Dendritic cell treated with granulocyte-macrophage colony-stimulating factor and Interleukin-4, amounts not matched to agents 40 ng/mL and 50 ng/mL, for 4 days (primary cell): ENCODE measurements at regions not wholly inside any gene's neighbourhood (a gene's known extent, or its start where the extent isn't known, plus 50 kb on each side); places are given as distances from the start of the nearest gene placed in this dataset.

Experiments used
- H3K27ac Mint-ChIP-seq: one replicate; pipeline ENCODE4 v1.8.0; 2022; ENCODE audit warnings: mild to moderate bottlenecking, mixed read lengths
- H3K27me3 Mint-ChIP-seq: one replicate; pipeline ENCODE4 v1.8.0; 2022; ENCODE audit warnings: mild to moderate bottlenecking, mixed read lengths
- H3K36me3 Mint-ChIP-seq: one replicate; pipeline ENCODE4 v1.8.0; 2022; ENCODE audit warnings: low read depth, mixed read lengths
- H3K4me1 Mint-ChIP-seq: one replicate; pipeline ENCODE4 v1.8.0; 2022; ENCODE audit warnings: low read depth, mixed read lengths
- H3K4me3 Mint-ChIP-seq: one replicate; pipeline ENCODE4 v1.8.0; 2022; ENCODE audit warnings: mild to moderate bottlenecking, moderate library complexity, mixed read lengths
- H3K9me3 Mint-ChIP-seq: one replicate; pipeline ENCODE4 v1.8.0; 2022; ENCODE audit warnings: mixed read lengths
- intact Hi-C: fragments of 100-400 bp; cut with micrococcal nuclease; formaldehyde crosslinking; loops from one replicate; pipeline ENCODE4 v1.15.0; 2022

DNA sequence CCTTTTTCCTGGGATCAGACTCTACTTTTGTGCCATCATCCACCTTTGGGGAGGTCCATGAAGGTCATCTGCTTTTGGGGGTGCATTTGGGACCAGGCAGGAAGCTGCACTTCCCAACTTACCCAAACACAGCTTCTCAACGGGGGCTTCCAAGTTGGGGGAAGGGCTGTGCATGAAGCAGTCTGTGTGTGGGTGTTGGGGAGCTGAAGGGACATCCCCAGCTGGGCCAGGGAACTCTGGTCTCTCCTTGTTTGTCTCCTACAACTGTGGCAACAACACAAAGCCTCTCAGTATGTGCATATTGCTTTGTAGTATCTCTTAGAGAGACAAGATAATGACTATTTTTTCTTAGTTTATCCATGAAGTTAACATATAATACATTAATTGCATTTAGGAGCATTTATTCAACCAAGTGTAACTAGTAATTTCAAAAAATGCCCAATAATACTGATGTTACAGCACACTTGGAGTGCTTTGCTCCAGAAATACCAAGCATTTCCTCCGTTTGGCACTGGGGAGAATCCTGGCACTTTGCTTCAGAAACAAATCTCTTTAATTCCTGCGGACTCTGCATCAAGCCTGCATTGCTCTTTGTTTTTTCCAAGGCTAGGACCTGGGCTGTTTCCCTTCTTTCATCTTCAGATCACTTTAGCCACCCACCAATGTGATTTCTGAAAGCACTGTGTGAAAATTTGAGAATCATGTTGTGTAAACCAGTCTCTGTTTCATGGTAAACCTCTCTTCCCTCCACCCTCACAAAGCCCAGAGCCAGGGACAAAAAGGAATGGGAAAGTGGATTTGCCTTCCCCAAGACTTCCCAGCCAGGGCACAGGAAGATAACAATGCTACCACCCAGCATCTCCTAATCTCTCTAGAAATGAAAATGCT is 126.2 kb upstream of the PFN2 start:
- Mint-ChIP-seq H3K9me3 (peaks cover 4% of the 10 kb centered on the region), H3K27ac (no peak overlapping the region), H3K4me3 (no peak overlapping the region), H3K4me1 (no peaks in the 10 kb centered on the region), H3K36me3 (no peaks in the 10 kb centered on the region), H3K27me3 (no peaks in the 10 kb centered on the region)
- intact Hi-C loops = no loop called here

DNA sequence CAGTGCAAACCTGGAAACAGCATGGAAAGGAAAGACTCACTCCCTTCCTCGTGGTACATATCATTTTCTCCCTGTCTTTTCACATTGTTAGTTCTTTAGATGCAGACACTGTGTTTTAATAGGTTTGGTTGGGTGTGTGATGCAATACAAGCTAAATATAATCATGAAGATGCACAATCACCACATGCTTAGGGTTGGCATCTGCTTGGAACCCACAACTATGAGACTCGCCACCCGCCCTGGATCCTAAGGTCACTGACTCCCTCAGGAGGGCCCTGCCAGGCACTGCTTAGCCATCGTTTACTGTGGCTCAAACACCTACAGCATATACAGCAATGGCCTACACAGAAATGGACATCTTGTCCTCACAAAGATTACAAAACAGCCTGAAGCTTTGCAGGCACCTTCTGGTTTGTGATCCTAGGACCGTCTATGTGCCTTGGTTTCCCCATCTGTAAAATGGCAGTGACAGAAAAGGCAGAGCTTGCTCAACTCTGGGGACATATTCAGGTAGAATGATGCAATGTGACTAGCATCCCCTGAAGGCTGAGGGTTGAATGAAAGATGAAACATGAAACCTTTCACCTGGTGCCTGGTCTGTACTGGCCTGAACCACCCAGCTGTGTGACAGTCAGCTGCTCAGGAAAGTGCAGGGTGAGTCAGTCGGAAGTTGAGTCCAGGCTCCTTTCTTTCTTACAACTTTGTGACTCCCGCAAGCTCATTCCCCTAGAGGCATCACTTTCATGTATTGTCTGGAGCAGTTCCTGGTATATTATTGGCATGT is 123.6 kb upstream of the PFN2 start:
- Mint-ChIP-seq H3K27me3 (no peaks in the 10 kb centered on the region), H3K9me3 (no peaks in the 10 kb centered on the region), H3K27ac (no peak overlapping the region), H3K4me3 (no peak overlapping the region), H3K4me1 (no peaks in the 10 kb centered on the region), H3K36me3 (no peaks in the 10 kb centered on the region)
- intact Hi-C loops = no loop called here

DNA sequence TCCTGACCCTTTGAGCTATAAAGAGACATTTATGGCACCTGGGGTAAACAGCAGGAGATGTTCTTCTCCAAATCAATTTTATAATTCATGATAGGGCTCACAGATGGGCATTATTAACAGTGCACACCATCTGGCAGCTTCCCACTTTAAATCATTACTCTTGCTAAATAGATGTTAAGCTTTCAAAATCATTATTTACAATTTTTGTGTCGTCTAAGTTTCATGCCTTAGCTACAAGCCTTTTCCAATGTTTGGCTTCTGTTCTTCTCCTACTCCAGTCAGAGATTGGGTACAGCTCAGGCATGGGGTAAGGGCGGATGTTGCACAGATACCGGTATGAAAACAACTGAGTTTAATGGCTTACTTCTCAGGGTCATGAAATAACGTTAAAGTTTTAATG is 120.9 kb upstream of the PFN2 start:
- intact Hi-C loops = no loop called here
- Mint-ChIP-seq H3K4me3 (no peak overlapping the region), H3K9me3 (no peaks in the 10 kb centered on the region), H3K4me1 (no peaks in the 10 kb centered on the region), H3K36me3 (no peaks in the 10 kb centered on the region), H3K27ac (no peak overlapping the region), H3K27me3 (peaks cover 5% of the 10 kb centered on the region)

DNA sequence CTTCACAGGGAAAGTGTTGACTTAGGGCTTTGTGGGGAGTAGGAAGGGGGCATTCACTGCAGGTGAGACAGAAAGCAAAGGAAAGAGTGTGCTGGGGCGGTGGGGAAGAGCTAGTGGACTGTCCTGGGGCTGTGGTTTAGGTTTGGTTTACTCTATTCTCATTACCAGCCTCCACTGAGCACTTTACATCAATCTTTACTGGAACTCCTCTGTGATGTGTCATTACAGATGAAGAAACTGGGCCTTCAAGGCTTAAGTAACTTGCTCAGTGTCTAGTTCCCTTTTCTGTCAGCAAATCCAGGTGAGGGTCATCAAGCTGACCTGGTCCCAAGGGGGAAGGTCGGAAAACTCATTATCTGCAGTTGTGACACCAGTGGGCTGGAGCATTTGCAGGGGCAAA is 120.2 kb upstream of the PFN2 start:
- H3K27me3 Mint-ChIP-seq = peaks cover 5% of the 10 kb centered on the region
- H3K4me1 Mint-ChIP-seq = no peaks in the 10 kb centered on the region
- no peaks in the 10 kb centered on the region for H3K36me3 Mint-ChIP-seq
- H3K4me3 Mint-ChIP-seq = no peak overlapping the region
- H3K27ac Mint-ChIP-seq = no peak overlapping the region
- intact Hi-C loops = no loop called here
- H3K9me3 Mint-ChIP-seq = no peaks in the 10 kb centered on the region

DNA sequence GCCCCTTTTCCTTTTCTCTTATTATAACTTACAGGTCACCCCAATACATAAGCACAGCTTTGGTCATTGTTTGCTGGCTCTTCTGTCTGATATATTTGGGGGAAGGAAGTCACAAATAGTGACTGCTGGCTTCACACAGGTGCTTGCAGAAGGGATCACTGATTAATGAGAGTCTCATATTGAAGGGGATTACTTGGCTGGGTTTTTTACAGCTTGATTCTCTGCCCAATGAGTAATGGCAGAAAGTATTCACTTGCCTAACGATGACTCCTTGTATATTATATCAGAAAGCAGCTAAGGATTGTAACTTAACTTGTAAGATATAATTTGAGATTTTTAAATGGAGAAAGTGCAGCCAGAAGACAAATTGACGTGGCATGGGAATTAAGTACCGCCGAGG is 119.3 kb upstream of the PFN2 start:
- no peaks in the 10 kb centered on the region for H3K9me3 Mint-ChIP-seq
- intact Hi-C loops = no loop called here
- peaks cover 5% of the 10 kb centered on the region for H3K27me3 Mint-ChIP-seq
- no peak overlapping the region for H3K27ac Mint-ChIP-seq
- H3K4me3 Mint-ChIP-seq = no peak overlapping the region
- H3K36me3 Mint-ChIP-seq = no peaks in the 10 kb centered on the region
- no peaks in the 10 kb centered on the region for H3K4me1 Mint-ChIP-seq

- Mint-ChIP-seq H3K36me3 (no peaks in the 10 kb centered on the region), H3K27me3 (peaks cover 5% of the 10 kb centered on the region), H3K9me3 (no peaks in the 10 kb centered on the region), H3K27ac (no peak overlapping the region), H3K4me1 (no peaks in the 10 kb centered on the region), H3K4me3 (no peak overlapping the region)
- intact Hi-C loops = no loop called here
These were observed 113.4 kb upstream of the PFN2 start for GRCh38 chr3:150084128-150084527.

- no peaks in the 10 kb centered on the region for H3K36me3 Mint-ChIP-seq
- H3K4me1 Mint-ChIP-seq = no peaks in the 10 kb centered on the region
- H3K9me3 Mint-ChIP-seq = no peaks in the 10 kb centered on the region
- intact Hi-C loops = no loop called here
- H3K4me3 Mint-ChIP-seq = no peak overlapping the region
- H3K27me3 Mint-ChIP-seq = peaks cover 5% of the 10 kb centered on the region
- no peak overlapping the region for H3K27ac Mint-ChIP-seq
These were observed 113.0 kb upstream of the PFN2 start for GRCh38 chr3:150083655-150084042.

- Mint-ChIP-seq H3K4me1 (no peaks in the 10 kb centered on the region), H3K9me3 (no peaks in the 10 kb centered on the region), H3K4me3 (no peak overlapping the region), H3K27ac (no peak overlapping the region), H3K27me3 (peaks cover 2% of the 10 kb centered on the region), H3K36me3 (no peaks in the 10 kb centered on the region)
- intact Hi-C loops = no loop called here
These were observed 112.4 kb upstream of the PFN2 start for GRCh38 chr3:150082898-150083654.

DNA sequence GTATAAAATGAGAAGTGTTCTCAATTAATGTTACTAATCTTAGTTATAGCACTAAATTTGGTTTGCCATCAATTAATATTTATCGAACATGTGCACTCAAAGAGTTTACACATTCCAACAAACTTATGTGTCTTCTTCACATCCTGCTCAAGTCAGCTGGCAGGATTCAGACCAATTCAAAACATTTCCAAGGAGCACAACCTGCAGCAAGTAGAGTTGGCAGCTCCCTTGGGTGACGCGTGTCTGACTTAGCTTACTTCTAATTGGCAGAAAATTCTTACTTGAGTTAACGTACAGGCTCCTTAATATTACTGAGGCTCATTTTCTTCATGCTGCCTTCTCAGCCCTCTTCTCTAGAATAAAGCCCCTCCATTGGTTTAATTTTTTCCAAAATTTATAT is 110.4 kb upstream of the PFN2 start:
- H3K4me3 Mint-ChIP-seq = no peak overlapping the region
- H3K36me3 Mint-ChIP-seq = no peaks in the 10 kb centered on the region
- intact Hi-C loops = no loop called here
- no peak overlapping the region for H3K27ac Mint-ChIP-seq
- no peaks in the 10 kb centered on the region for H3K4me1 Mint-ChIP-seq
- no peaks in the 10 kb centered on the region for H3K27me3 Mint-ChIP-seq
- H3K9me3 Mint-ChIP-seq = peaks cover 6% of the 10 kb centered on the region

DNA sequence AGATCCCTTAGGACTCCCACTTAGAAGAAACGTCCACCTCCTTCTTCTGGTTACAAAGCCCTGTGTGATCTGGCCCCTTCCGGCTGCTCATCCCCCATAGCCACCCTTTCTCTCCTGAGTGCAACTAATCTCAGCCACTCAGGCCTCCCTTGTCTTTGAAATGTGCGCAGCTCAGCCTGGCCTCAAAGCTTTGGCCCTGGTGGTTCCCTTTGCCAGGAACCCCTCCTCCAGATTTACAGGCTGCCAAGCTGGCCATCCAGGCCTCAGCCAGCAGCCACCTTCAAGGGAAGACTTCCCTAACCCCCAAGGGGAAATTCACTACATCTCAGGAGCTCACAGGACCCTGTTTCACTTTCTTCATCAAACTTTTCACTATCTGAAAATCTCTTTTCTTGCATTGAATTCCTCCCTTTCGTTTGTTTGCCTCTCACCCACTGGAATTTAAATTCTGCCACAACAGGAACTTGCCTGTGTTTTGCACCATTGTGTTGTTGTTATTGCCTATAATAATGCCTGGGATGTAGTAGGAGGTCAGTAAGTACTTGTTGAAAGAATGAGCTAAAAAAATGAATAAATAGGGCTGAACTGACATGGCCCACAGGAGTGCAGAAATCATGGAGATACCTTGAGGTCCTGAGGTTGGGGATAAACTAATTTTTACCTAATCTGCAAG is 109.5 kb upstream of the PFN2 start:
- Mint-ChIP-seq H3K36me3 (no peaks in the 10 kb centered on the region), H3K9me3 (peaks cover 6% of the 10 kb centered on the region), H3K4me3 (no peak overlapping the region), H3K4me1 (no peaks in the 10 kb centered on the region), H3K27ac (no peak overlapping the region), H3K27me3 (no peaks in the 10 kb centered on the region)
- intact Hi-C loops = no loop called here

DNA sequence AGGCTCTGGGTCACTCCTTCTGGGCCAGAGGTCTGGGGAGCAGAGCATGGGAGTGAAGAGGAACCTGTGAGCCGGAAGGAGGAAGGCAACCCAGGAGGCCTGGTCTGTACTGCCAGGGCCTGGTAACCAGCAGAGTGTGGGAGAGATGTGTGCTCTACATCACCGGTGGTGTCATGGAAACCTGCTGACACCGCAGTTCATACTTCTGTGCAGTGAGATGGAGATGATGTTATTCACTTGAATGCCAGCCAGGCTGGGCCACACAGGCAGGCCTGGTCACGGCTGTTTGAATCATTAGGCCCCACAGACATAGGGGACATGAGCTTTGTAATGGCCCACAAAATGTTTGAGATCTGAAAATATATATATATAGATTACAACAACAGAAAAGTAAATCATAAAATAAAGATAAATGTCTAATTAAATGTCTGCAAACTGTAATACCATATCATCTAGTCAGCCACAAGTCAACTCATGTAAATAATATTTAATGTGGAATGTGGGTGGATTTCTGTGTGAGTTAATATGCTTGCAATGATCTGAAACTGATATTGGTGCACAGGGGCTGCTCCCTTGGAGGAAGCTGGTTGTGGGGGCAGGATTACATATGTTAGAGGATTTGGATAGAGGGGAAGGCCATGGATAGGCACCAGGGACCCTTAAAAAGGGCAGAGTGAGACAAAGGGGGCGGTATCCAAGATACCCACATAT is 108.5 kb upstream of the PFN2 start:
- Mint-ChIP-seq H3K36me3 (no peaks in the 10 kb centered on the region), H3K9me3 (peaks cover 6% of the 10 kb centered on the region), H3K4me3 (no peak overlapping the region), H3K4me1 (no peaks in the 10 kb centered on the region), H3K27me3 (peaks cover under 1% of the 10 kb centered on the region), H3K27ac (no peak overlapping the region)
- intact Hi-C loops = no loop called here

DNA sequence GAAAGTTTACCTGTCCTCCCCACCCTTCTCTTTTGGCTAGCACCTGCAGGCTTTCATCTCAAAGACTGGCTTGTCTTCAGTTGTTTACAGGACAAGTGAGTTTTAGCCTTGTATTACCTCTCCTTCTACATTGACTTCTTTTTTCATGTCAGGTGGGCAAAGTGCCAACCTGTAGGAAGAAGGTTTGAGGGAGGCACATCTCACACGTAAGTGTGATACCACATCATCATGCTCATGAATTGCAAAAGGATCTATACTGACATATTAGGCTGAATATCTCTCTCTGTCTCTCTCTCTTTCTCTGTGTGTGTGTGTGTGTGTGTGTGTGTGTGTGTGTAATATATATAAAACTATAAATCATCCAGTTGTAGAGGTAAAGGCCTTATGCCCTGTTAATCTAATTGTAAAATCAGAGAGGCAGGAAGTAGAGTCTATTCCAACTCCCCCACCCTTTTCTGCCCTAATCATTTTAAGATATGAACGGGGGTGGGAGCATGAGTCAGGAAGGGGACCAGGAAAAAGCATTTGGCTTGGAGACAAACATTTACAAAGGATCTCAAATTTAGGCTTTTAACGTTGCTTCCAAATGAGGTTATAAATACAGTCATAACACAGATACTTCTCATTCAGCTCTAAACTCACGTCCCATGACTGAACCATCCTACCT is 107.0 kb upstream of the PFN2 start:
- Mint-ChIP-seq H3K36me3 (no peaks in the 10 kb centered on the region), H3K4me3 (no peak overlapping the region), H3K27ac (no peak overlapping the region), H3K27me3 (peaks cover 5% of the 10 kb centered on the region), H3K4me1 (no peaks in the 10 kb centered on the region), H3K9me3 (peaks cover 6% of the 10 kb centered on the region)
- intact Hi-C loops = no loop called here

DNA sequence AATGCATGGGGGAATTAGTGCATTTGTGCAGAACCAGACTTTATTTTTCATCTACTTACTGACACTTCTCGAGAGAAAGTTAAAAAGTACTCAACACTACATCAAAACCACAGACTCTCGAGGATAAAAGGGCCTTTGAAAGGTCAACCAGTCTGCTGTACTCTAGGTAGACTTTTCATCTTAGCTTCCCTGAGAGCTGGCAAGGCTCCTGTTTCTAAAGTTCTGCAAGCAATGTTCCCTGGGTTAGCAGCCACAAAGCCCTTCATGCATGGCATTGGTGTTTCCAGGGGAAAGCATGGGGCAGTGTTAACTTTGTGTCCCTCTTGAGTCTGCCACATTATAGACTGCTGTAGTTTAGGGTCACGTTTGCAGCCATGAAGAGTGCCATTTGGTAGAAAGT is 106.4 kb upstream of the PFN2 start:
- no peak overlapping the region for H3K4me3 Mint-ChIP-seq
- peaks cover 7% of the 10 kb centered on the region for H3K27me3 Mint-ChIP-seq
- intact Hi-C loops = no loop called here
- H3K4me1 Mint-ChIP-seq = no peaks in the 10 kb centered on the region
- H3K27ac Mint-ChIP-seq = no peak overlapping the region
- peaks cover 6% of the 10 kb centered on the region for H3K9me3 Mint-ChIP-seq
- no peaks in the 10 kb centered on the region for H3K36me3 Mint-ChIP-seq
